ENCODE measurements at regions not wholly inside any gene's neighbourhood (a gene's known extent, or its start where the extent isn't known, plus 50 kb on each side); places are given as distances from the start of the nearest gene placed in this dataset.

DNA sequence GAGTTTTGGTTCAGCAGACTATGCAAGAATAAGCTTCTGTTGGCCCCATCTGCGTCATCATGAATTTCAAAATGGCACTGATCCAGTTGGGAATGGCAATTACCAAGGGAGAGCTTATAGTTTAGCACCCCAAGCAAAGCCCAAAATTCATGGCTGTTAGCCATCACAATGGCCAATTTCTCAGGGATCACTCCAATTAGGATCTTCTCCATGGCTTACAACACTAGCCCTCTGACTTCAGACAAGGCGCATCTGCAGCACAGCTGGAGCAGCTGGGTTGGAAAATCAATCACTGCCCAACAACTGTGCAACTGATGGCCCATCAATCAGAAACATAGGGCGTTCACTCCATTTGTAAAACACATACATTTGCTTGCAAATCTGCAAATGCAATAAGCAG lies 273.6 kb downstream of the SRBD1 start:
- TF ChIP-seq, protein P1, sequence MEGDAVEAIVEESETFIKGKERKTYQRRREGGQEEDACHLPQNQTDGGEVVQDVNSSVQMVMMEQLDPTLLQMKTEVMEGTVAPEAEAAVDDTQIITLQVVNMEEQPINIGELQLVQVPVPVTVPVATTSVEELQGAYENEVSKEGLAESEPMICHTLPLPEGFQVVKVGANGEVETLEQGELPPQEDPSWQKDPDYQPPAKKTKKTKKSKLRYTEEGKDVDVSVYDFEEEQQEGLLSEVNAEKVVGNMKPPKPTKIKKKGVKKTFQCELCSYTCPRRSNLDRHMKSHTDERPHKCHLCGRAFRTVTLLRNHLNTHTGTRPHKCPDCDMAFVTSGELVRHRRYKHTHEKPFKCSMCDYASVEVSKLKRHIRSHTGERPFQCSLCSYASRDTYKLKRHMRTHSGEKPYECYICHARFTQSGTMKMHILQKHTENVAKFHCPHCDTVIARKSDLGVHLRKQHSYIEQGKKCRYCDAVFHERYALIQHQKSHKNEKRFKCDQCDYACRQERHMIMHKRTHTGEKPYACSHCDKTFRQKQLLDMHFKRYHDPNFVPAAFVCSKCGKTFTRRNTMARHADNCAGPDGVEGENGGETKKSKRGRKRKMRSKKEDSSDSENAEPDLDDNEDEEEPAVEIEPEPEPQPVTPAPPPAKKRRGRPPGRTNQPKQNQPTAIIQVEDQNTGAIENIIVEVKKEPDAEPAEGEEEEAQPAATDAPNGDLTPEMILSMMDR (IDR thresholded peaks at IDR 0.05; ENCODE audit: insufficient read depth, low read length, poor library complexity, severe bottlenecking), result no peak
- H3K4me3 ChIP-seq (ENCODE audit: low read depth, low read length), result no peak overlapping the region
- H3K27me3 ChIP-seq (ENCODE audit: control insufficient read depth, insufficient read depth, low read length), result peaks cover 2% of the 10 kb centered on the region
- H3K36me3 ChIP-seq (ENCODE audit: control insufficient read depth, insufficient read depth, low read length), result no peaks in the 10 kb centered on the region
- DNase-seq (ENCODE audit: low read depth), result no peak

DNA sequence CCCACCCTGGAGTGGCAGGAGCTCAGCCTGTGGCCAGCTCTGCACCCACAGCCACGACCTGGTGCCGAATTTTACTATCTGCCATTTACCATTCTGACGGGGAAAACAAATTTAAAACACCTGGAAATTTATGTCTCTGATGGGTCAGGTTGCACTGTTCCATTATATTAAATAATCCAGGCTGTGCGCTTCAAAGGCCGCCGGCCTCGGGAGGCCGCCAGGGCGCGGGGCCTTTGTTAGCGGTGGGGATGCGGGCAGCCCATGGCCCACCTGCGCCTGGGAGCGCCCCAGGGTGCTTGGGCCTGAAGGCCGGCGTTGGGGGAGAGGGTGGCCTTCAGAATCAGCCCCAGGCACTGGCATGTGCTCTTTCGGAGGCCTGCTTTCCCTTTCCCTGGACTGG lies 276.9 kb downstream of the SRBD1 start:
- TF ChIP-seq, protein P1 (IDR thresholded peaks at IDR 0.05; ENCODE audit: insufficient read depth, low read length, poor library complexity, severe bottlenecking), result no peak
- no peak for DNase-seq (ENCODE audit: low read depth)
- Histone ChIP-seq H3K4me3 (ENCODE audit: low read depth, low read length) (no peak overlapping the region), H3K27me3 (ENCODE audit: control insufficient read depth, insufficient read depth, low read length) (no peaks in the 10 kb centered on the region), H3K36me3 (ENCODE audit: control insufficient read depth, insufficient read depth, low read length) (no peaks in the 10 kb centered on the region)

DNA sequence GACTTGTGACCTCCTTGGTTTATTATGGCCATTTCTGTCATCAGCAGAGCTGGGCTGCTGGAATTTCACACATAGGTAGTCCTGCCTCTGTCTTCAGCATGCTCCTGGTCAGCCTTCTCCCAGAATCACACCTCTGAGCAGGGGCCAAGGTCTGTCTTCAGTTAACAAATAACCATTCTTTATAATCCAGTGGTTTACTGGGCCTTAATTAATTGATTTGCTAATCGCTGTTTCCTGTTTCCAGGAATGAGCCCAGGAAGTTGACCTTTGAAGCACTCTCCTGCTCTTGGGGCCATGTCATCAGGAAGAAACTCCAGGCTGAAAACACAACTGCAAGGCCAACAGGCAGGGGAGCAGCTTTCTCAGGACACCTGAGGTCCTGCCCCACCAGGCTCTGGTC lies 278.5 kb downstream of the SRBD1 start:
- TF ChIP-seq, protein P1 (IDR thresholded peaks at IDR 0.05; ENCODE audit: insufficient read depth, low read length, poor library complexity, severe bottlenecking), result no peak
- no peaks in the 10 kb centered on the region for H3K27me3 ChIP-seq (ENCODE audit: control insufficient read depth, insufficient read depth, low read length)
- no peak for DNase-seq (ENCODE audit: low read depth)
- no peak overlapping the region for H3K4me3 ChIP-seq (ENCODE audit: low read depth, low read length)
- H3K36me3 ChIP-seq (ENCODE audit: control insufficient read depth, insufficient read depth, low read length), result no peaks in the 10 kb centered on the region

DNA sequence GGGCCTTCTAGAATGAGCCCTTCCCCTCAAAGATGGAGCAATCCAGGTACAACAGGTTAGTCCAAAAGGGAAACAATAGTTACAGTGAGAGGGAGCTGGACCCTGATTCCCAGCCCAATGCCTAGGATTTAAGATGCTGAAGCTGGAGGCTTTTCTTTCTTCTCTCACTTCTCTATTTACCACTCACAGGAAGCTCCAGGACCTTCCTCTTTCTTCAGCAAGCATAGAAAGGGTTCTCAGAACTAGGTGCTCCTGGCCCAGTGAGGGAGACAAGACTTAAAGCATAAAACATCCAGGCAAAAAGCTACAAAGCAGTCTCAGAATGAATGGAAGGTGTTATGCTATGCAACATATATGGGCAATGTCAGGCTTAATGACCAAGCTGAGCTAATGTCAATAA lies 279.0 kb downstream of the SRBD1 start:
- Histone ChIP-seq H3K36me3 (ENCODE audit: control insufficient read depth, insufficient read depth, low read length) (no peaks in the 10 kb centered on the region), H3K4me3 (ENCODE audit: low read depth, low read length) (no peak overlapping the region), H3K27me3 (ENCODE audit: control insufficient read depth, insufficient read depth, low read length) (no peaks in the 10 kb centered on the region)
- no peak for DNase-seq (ENCODE audit: low read depth)
- TF ChIP-seq, protein P1 (IDR thresholded peaks at IDR 0.05; ENCODE audit: insufficient read depth, low read length, poor library complexity, severe bottlenecking), result no peak

DNA sequence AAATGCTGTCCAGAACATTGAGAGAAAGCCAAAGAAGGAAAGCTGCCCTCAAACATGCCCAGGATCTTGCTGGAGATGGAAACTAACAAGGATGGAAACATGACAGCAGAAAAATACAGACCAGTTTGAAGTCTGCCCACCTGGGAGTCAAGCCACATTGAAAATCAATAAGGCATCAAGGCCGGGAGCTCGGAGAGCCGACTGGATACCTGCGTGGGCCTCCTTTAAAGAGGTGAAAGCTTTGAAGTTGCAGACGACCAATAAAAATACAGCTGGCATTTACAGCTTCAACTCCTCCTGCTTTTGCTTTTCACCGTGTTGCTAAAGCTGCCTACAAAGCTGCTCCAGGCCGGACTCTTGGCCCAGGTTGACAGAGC lies 279.7 kb downstream of the SRBD1 start:
- DNase-seq (ENCODE audit: low read depth), result no peak

More for the DNA sequence above, 279.7 kb downstream of the SRBD1 start:
- Histone ChIP-seq H3K4me3 (ENCODE audit: low read depth, low read length) (no peak overlapping the region), H3K36me3 (ENCODE audit: control insufficient read depth, insufficient read depth, low read length) (no peaks in the 10 kb centered on the region), H3K27me3 (ENCODE audit: control insufficient read depth, insufficient read depth, low read length) (no peaks in the 10 kb centered on the region)
- TF ChIP-seq, protein P1 (IDR thresholded peaks at IDR 0.05; ENCODE audit: insufficient read depth, low read length, poor library complexity, severe bottlenecking), result no peak

Measured in kidney epithelial cell (primary cell).